NOMO-1 treated with dmso at 0.1 percent for 144 hours (cell line): ENCODE measurements at regions not wholly inside any gene's neighbourhood (a gene's known extent, or its start where the extent isn't known, plus 50 kb on each side); places are given as distances from the start of the nearest gene placed in this dataset.
"Not testable (repeated sequence)": the region's sequence is repeated elsewhere in the genome, so short reads cannot be mapped to it uniquely, and the experiment has no call there.

ENCODE experiments used
- DNase-seq: peaks from one replicate; lab custom pipeline; 2025; ENCODE audit not compliant: unreplicated experiment; lab: John Stamatoyannopoulos, UW

DNA sequence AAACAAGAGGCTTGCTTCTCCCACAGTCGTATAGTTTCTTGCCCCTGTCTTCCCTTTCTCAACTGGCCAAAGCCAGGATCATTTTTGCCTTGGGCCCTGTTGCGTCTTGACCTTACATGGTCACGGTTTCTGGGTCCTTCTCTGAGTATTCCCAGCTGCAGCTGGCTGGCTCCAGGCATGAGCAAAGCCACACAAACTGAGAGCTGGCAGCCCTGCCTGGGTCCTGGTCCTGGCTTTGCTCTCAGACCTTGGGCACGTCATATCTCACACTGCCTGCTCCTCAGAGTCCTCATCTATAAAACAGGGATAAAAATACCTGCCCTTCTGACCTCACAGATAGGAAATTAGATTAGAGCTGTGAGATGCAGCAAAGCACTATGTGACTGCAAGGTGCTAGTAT, 277.6 kb downstream of the CBLN1 start:
- no peak for DNase-seq

DNA sequence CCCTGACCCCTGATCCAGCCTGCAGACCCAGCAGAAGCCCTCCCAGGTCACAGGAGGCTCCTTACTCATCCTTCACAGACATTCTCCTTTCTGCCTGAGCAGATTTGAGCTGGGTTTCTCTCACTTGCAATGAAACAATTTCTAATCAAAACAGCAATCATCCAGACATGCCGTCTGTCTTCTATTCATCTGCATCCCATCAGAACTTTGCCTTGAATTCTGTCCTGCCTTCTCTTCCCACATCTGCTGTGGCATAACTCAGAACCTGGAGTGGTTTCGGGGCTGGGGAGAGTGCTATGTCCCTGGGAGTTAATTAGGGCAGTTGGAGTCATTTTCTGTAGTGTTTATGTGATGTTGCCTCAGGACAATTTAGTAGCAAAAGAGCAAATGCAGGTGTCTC, 278.6 kb downstream of the CBLN1 start:
- no peak for DNase-seq

DNA sequence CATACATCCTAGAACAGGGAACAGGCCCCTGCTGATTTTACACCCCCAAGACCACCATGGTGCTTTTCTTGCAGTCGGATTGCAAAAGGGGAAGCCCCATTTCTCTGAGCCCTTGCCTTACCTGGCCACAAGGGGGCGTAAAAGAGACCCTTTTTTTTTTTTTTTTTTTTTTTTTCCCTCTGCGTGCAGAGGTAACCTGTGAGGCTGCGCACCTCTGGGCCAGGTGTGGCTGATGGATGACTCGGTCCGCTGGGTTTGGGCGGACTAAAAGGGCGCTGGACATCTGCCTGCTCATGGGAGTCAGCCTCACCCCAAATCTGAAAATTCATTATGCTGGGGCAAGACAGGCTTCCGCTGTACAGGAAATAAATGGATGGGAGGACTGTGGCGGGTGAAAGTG, 281.0 kb downstream of the CBLN1 start:
- no peak for DNase-seq

DNA sequence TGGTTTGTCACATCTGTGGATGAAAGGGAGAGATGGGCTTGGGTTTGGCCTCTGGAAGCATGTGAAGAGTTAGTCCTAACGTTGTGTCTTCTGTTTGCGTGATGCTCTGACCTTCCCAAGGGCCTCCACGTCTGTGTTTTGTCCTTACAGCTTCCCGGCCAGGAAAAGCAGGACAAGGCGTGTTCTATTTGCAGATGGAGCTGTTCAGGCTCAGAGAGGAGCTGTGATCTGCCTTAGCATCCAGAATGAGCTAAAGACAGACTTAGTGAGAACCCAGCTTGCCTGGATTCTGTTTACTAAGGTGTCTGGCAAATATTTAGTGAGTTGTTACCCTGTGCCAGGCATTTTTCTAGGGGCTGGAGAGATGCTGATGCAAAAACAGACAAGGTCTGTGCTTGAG, 282.1 kb downstream of the CBLN1 start:
- no peak for DNase-seq

DNA sequence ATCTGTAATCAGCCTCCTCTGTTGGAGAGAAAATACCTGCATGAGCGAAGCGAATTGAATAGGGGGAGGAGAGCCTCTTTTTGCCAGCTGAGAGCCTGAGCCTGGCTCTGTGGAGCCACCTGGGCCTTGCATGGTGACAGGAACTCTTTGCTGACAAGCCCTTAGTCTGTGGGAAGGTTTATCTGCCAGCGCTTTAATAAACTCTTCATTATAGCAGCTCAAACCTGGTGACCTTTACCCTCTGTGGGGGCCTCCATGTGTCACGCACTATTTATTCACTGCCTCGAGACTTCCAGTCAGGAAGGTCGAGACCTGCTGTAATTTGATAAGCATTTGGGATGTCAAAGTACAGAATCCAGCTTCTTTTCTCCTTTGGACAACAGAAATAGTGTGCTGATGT, 282.6 kb downstream of the CBLN1 start:
- DNase-seq = no peak

DNA sequence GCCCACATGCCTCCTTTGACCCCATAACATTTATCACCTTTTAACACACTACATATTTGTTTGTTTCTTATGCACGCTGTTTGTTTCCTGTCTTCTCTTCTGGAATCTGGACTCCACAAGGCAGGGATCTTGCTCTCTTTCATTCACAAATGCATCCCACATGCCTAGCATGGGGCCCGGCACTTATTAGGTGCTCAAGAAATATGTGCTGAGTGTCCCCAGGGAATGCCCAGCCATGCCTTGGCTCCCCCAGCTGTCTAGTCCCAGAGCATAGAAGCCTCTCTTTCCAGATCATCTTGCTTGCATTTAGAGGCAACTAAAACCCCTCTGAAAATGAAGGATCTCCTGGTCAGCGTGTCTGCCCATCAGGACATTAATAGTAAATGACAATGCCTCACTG, 283.7 kb downstream of the CBLN1 start:
- DNase-seq = no peak

DNA sequence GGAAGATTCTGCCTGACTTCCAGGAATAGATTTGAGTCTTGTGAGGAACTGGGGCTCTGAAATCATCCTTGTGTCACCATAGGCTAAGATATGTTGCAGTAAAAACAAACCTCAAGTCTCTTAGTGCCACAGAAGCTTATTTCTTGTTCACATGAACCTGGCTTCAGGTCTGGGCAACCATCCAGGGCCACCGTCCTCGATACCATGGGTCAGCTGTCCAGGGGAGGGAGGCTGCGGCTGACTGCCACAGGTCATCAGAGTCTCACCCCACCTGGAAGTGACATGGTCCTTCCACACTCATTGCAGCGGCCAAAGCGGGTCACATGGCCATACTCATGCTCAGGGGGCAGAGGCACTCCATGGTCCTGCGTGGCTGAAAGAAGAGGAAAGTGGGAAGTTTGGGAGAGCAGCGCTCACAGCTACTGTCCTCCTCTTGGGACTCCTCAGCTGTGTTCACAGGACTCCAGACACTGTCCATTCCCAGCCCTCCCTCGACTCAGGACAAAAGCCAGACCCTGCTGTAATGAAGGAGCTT, 284.5 kb downstream of the CBLN1 start:
- DNase-seq = no peak

DNA sequence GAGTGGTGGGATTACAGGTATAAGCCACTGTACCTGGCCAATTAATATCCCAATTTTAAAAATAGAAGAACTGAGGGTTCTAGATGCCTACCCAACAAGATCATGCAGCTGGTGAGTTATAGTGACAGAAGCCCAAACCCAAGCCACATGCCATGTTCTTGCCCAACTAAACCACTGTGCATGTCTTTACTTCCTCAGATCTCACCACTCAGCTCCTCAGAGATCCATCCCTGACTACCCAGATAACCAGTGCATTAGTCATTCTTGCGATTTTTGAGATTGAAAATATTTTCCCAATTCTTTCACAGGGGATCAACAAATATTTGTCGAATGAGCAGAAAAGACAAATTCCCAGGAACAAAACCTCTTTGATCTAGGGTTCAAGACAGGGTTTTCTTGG, 303.1 kb downstream of the CBLN1 start:
- DNase-seq = no peak

DNA sequence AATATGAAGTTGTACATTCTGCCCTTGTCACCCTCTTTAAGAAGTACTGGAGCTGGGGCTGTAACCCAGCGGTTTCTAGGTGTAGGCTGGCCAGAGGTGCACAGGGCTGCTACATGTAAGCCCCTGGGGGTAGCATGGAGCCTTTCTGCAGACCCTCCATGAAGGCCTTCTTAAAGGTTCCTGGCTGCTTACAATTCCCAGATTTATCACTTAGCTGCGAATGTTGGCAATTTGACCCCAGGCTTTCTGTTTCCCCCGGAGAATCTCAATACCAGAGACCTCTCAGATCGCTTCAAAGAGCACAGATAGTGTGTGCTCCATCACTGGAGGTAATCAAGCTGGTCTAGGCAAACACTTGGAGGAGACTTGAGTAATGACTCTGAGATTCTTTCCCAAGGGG, 309.4 kb downstream of the CBLN1 start:
- no peak for DNase-seq

DNA sequence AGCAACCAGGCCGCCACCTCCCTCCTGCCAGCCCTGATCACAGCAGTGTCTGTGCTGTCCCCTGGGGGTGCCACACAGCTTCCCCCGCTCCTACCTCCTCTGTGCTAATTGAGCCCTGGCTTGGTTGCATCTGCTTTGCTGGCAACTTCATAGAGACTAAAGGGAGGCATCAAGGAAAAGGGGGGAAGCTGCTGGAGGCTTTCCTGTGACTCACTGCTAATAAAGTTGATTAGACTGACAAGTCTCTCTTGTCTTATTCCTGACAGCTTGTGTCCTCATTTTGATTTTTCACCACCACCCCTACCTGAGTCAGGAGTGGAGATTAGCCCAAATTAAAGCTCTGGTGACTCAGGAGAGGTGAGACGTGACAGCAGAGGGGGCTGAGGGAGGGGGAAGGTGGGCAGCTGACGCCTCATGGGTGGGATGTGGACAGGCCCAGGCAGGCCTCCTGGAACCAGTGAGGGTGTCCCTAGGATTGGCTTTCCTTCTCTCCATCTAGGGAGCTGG, 310.0 kb downstream of the CBLN1 start:
- DNase-seq = no peak

DNA sequence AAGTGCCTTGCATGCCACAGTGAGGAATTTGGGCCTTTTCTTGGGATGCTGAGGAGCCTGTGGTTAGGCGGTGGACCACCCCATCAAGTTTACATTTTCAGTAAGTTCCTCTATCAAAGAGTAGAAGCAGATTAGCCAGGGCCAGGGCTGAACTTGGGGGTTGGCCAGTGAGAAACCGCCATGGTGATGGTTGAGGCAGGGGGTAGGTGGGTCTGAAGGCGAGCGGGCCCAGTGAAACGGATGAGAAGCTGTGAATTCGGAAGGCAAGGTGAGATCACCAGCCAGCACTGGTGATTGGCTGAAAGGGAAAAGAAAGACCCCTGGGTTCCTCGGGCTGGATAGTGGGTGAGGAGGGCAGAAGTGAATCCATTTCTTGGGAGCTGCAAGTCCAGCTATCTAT, 311.4 kb downstream of the CBLN1 start:
- no peak for DNase-seq

DNA sequence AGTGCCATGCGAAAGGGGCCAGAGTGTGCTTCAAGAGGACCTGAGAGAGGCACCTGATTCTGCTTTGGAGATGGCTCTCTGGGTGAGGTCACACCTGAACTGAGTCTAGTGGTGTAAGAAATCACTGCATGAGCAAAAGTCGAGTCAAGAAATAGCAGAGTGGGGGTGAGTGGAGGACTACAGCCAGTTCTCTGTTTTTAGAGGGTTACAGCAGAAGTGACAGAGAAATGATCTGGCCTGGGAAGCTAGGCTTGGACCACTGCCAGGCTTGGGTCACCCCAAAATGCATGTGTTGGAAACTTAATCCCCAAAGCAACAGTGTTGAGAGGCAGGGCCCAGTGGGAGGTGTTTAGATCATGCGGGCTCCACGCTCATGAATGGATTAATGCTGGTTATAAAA, 312.0 kb downstream of the CBLN1 start:
- DNase-seq = no peak

DNA sequence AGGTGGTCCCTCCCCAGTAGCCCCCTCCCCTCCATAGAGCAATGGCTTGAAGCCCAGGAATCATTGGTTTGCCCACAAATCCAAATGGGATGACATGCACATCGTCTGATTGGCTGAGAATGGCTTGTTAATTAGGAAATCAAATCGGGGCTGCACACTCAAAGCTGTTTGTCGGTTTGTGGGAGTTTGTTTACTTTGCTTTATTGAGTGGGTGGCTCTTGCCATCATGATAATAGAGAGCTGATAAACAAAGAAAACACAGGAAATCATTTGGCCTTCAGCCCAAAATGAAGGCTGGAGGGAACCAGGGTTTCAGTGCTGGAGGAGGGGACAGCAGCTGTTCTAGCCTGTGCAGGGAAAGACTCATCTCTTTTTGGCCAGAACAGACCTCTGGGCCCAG, 316.3 kb downstream of the CBLN1 start:
- no peak for DNase-seq

DNA sequence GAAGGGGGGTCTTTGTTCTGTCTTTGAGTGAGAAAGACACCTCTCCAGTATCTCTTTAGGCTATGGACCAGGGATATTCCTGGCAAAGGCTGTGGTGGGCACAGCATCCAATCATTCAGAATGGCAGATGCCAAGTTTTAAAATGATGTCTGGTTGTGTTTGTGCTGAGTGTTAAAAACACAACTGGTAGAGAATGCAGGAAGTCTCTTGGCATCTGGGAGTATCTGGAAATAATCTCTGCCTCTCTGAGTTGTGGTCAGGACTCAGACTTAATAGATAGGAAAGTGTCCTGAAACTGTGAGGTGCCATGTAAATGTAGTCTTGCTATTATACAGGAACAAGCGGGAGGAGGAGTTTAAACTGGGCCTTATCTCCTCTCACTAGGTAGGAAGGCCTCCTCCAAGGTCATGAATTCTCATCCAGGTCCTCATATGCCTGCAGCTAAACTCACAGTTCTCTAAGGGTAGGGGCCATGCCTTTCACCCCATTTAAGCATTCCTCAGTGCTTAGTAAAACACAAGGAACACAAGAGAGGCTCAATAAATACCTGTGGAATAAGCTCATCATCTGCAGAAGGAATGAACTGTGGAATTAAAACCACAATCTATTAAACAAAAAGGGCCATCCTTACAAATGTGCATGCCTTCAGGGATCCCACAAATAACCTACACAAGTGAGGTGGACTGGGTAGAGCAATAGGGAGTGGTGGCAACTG, 317.6 kb downstream of the CBLN1 start:
- DNase-seq = no peak

DNA sequence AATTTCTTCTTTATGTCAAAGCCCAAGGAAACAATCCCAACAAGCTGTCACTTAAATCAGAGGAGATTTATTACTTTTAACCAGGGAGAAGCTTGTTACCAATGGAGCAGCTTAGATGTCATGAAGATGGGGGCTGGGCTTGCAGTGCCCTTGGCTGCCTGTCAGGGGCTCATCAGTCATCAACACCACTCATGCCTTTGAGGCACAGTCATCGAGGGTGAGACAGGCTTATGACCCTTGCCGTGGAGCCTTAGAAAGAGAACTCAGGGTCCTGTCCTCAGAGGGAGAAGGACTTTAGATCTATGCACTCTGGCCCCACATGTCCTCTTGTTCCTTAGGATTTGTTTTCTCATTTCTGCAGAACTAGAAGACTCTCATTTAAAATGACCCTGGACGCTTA, 318.3 kb downstream of the CBLN1 start:
- DNase-seq = no peak

DNA sequence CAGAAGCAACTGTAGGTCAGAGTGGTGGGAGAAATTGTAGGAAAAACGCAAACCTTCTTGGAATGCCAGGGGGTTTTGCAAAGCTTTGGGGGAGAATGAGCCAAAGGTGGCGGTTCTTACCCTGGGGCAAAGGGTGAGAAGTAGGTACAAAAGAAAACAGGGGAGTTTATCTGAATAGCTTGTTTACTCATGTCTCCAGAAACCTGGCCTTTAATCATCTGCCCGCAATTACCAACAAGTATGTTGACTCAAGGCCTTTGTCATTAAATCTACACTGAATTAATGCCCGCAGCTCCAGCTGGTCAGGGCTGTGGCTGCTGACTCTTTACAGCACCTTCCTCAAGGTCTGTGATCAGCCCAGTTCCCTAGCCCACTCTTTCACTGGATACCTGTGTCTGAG, 320.1 kb downstream of the CBLN1 start:
- no peak for DNase-seq

DNA sequence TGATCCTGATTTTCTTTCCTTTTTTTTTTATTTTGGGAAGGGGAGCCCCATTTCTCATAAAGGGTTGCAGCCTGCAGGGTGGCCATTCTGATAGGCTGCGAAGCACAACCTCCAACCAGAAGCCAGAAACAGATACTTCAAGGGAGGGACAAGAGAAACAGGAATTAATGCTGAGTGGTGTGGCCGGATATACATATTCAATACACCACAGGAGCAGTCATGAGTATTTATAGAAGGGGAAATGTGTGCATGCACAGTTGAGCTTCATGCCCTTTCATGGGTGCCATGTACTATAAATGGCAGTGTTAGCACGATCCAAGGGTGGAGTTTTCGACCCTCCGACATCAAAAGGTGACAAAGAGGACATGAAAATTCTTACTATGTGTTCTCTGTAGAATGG, 320.8 kb downstream of the CBLN1 start:
- DNase-seq = no peak

DNA sequence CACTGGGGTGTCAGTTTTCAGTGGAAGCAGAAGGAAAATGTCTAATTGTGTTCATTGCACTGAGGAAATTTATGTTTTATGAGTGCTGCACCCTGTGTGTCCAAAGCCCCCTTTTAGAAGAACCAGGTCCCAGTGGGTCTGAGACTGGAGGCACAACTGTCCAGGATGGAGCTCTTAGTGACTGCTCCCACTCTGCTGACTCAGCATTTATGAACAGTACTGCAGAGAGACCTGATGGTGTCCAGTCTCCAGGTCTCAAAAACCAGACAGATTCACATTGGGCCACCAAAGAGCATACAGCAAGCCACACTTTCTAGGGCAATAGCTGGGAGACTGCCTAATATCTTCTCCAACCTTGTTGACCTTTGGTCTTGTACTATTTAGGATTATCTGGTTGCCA, 321.9 kb downstream of the CBLN1 start:
- DNase-seq = no peak

DNA sequence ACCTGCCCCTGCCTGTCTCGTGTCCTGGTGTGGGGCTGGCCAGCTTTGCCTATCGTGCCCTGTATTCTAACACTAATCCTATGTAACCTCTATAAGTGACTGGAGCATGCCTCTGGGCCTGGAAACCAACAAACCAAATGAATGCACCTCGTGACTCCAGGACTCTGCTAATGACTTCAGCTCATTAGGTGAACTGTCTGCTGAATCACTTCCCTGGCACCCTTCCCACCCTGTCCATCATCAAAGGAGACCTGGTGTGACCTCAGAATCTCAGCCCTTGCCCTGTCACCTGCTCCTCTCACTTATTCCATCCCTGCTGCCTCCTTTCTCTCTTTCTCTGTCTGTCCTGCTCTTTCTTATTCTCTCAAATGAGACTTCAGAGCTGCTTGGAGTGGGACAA, 322.4 kb downstream of the CBLN1 start:
- DNase-seq = no peak

DNA sequence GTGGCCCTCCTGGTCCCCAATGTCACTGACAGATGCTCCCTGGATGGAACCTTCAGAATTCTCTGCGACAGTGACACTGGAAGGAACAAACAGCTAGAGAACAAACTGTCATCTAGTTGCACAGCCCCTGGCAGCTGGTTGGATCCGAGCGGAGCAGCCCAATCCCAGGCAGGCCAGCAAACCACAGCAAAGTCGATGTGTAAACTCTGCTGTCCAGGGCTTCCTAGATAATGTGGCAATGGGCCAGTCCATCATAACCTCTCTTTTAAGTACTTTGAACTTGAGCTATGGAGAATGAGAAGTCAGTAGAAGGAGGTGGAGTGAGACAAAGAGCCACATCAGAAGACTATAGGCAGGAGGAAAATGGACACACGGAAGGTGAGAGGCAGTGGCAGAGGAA, 323.0 kb downstream of the CBLN1 start:
- no peak for DNase-seq

DNA sequence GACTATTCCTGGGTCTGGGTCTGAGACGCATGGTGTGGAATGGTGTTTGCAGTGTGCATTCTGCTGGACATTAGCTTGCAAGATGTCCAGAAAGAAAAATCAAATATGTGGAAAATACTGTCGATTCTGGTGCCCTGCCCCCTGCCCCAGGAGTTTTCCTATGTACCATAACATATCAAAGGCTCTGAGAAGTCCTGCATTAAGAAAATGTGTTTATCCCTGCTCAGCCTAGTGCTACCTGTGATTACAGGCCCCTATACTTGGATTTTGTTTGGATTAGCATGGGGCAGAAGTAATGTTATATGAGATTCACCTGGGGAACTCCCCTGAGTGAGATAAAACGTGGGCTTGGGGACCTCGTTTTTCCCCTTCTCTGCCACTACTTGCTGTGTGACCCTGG, 325.0 kb downstream of the CBLN1 start:
- DNase-seq = no peak

DNA sequence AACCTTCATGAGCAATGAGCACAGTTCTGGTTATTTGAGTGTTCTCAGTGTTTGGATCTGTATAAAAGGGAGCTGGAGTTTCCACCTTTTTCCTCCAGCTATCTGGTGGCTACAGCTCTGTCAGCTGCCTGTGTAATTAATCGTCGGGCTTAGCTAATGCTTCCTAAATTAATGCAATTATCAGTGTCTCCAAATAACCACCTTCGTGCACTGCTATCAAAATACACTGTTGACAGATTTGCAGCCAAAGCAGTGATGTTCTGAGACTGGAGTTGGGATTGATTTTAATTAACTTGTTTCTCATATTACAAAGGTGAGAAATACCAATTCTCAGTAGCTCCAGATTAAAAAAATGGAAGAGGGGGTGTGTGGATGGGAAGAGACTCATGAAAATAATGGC, 325.8 kb downstream of the CBLN1 start:
- no peak for DNase-seq

DNA sequence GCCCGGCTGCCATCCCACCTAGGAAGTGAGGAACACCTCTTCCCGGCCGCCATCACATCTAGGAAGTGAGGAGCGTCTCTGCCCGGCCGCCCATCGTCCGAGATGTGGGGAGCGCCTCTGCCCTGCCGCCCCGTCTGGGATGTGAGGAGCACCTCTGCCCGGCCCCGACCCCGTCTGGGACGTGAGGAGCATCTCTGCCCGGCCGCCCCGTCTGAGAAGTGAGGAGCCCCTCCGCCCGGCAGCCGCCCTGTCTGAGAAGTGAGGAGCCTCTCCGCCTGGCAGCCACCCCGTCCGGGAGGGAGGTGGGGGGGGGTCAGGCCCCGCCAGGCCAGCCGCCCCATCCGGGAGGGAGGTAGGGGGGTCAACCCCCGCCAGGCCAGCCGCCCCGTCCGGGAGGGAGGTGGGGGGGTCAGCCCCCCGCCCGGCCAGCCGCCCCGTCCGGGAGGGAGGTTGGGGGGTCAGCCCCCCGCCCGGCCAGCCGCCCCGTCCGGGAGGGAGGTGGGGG, 330.0 kb downstream of the CBLN1 start:
- DNase-seq = not testable (repeated sequence)
